Heart right ventricle (tissue), 16 donors: ENCODE measurements at regions not wholly inside any gene's neighbourhood (a gene's known extent, or its start where the extent isn't known, plus 50 kb on each side); places are given as distances from the start of the nearest gene placed in this dataset.
"Not testable (repeated sequence)": the region's sequence is repeated elsewhere in the genome, so short reads cannot be mapped to it uniquely, and the experiment has no call there.

Experiments
- ATAC-seq, 8 donors: fragments of 200-7000 bp; cut with Tn5 transposase; one replicate each; pipeline ENCODE4 v1.9.1; 2020; ENCODE audit warnings: mild to moderate bottlenecking in 8 of 8, moderate library complexity in 8 of 8, moderate number of reproducible peaks in 1 of 8
- DNase-seq, 2 donors: peaks; one replicate each; pipeline ENCODE4 v3.0.0-alpha.2; 2020
- H3K27ac ChIP-seq, 10 donors: fragments of 200-600 bp; sonication (generic) in 2 of 10; one replicate each; pipeline versions ENCODE4 v1.5.0 to v1.8.0; 2020 to 2022; ENCODE audit warnings: mild to moderate bottlenecking in 3 of 10
- H3K27me3 ChIP-seq, 7 donors: fragments of 200-600 bp; one replicate each; pipeline ENCODE4 v1.8.0; 2021 to 2022; ENCODE audit warnings: mild to moderate bottlenecking in 2 of 7
- H3K36me3 ChIP-seq, 9 donors: fragments of 200-600 bp; sonication (generic) in 1 of 9; one replicate each; pipeline versions ENCODE4 v1.5.0 to v1.8.0; 2020 to 2022; ENCODE audit warnings: mild to moderate bottlenecking in 2 of 9
- H3K4me1 ChIP-seq, 9 donors: fragments of 200-600 bp; sonication (generic) in 1 of 9; one replicate each; pipeline versions ENCODE4 v1.5.0 to v1.8.0; 2020 to 2022; ENCODE audit warnings: mild to moderate bottlenecking in 4 of 9
- H3K4me3 ChIP-seq, 10 donors: fragments of 200-600 bp; sonication (generic) in 2 of 10; one replicate each; pipeline versions ENCODE4 v1.5.0 to v1.8.0; 2020 to 2022; ENCODE audit warnings: mild to moderate bottlenecking in 7 of 10, moderate library complexity in 2 of 10
- H3K9me3 ChIP-seq, 11 donors: fragments of 200-600 bp in 10 of 11; sonication (generic) in 2 of 11; one replicate each; pipeline versions ENCODE4 v1.5.0 to v1.8.0; 2013 to 2022; ENCODE audit warnings: mild to moderate bottlenecking in 2 of 11, control low read depth in 1 of 11, moderate library complexity in 1 of 11
- CTCF ChIP-seq, 9 donors: fragments of 200-600 bp; sonication (generic) in 2 of 9; IDR thresholded peaks; one replicate each; pipeline versions ENCODE4 v1.5.0 to v1.8.0; 2021 to 2022; ENCODE audit warnings: antibody characterized with exemption in 9 of 9, mild to moderate bottlenecking in 5 of 9, moderate library complexity in 1 of 9
- WGBS, 2 donors: extraction: QIAGEN DNeasy Blood & Tissue Kit; methylation state at CpG; one replicate each; pipeline ENCODE4 v1.1.7; 2013; ENCODE audit warnings: inconsistent platforms in 1 of 2; 5-methylcytosine and 5-hydroxymethylcytosine counted together
- intact Hi-C, 10 donors: fragments of 100-400 bp; cut with DNase I; formaldehyde crosslinking; loops; one replicate each; pipeline versions ENCODE4 v1.11.1 to v1.14.2; 2022
- donor health status: Arrhythmogenic right ventricular cardiomyopathy.
- donor health status: ischemic (EF 13 %, LVEDD 7.1; RV severe dilation, severe dysfunction).
- donor health status: healthy with polysubstance abuse.
- donor health status: DM: no; HTN: yes; CAD: no.
- donor health status: DM: no; HTN: no; CAD: no.
- donor health status: ischemic (EF 25% LVEDD 6.9; RV normal size, moderate dysfunction).
- donor health status: ischemic (EF 25% LVEDD 5.7; RV mildly dilated, moderate dysfunction).
- donor health status: healthy.
- donor health status: DM: yes; HTN: yes; CAD: no.
- donor health status: Ischemic cardiomyopathy.
- donor health status: ischemic (EF 35%, LVEDD 5.7; RV mildly dilated, moderate dysfunction).
- donor health status: nonischemic (EF 11% LVEDD 7.7; RV severe dilation, severe dysfunction).
- donor health status: DM: yes; HTN: yes; CAD: no.
- donor health status: PGD.
- donor health status: ischemic (EF 29% LVEDD 5.4; RV normal size, mild dysfunction).
- donor health status: nonischemic (EF 23%, LVEDD 6.1; RV moderate dilation, normal function).

GRCh38 chr9:73412874-73413273, 261.2 kb downstream of the ANXA1 start:
- Histone ChIP-seq H3K36me3 (no peaks in the 10 kb centered on the region), H3K4me3 (no peak overlapping the region), H3K27ac (no peak overlapping the region), H3K9me3 (no peaks in the 10 kb centered on the region), H3K4me1 (peaks cover 0 to 3% (median 0%) of the 10 kb centered on the region in 9 donors), H3K27me3 (no peaks in the 10 kb centered on the region)
- intact Hi-C loops: loop anchor here in 1 of 10 donors (10.0 kb wide), 1 partner anchor 58 kb away; no protein-coding TSS in a partner anchor
- no peak for TF ChIP-seq CTCF (IDR thresholded peaks at IDR 0.05)
- DNase-seq (no peak), ATAC-seq (no peak)

- H3K27me3 ChIP-seq: no peaks in the 10 kb centered on the region
- intact Hi-C loops: no loop called here
- H3K4me1 ChIP-seq: no peaks in the 10 kb centered on the region
- ATAC-seq (no peak), DNase-seq (no peak)
- H3K36me3 ChIP-seq: no peaks in the 10 kb centered on the region
- no peak for TF ChIP-seq CTCF (IDR thresholded peaks at IDR 0.05)
- H3K27ac ChIP-seq: no peak overlapping the region
- H3K9me3 ChIP-seq: no peaks in the 10 kb centered on the region
- no peak overlapping the region for H3K4me3 ChIP-seq
- WGBS, 2 donors: 69 to 75% methylated on average over 1 of the region's 1 CpG
Measured at GRCh38 chr9:73423891-73424290, 272.2 kb downstream of the ANXA1 start.

GRCh38 chr9:73426269-73426668, 274.6 kb downstream of the ANXA1 start:
- Histone ChIP-seq H3K4me1 (no peaks in the 10 kb centered on the region), H3K27ac (no peak overlapping the region), H3K4me3 (no peak overlapping the region), H3K36me3 (no peaks in the 10 kb centered on the region), H3K27me3 (no peaks in the 10 kb centered on the region), H3K9me3 (no peaks in the 10 kb centered on the region)
- intact Hi-C loops: no loop called here
- TF ChIP-seq CTCF (IDR thresholded peaks at IDR 0.05): no peak
- no peak for DNase-seq
- WGBS, 2 donors: 54 to 62% methylated on average over 5 of the region's 5 CpGs
- ATAC-seq: no peak

- Histone ChIP-seq H3K27me3 (no peaks in the 10 kb centered on the region), H3K27ac (no peak overlapping the region), H3K4me3 (no peak overlapping the region), H3K4me1 (no peaks in the 10 kb centered on the region), H3K36me3 (no peaks in the 10 kb centered on the region), H3K9me3 (no peaks in the 10 kb centered on the region)
- ATAC-seq: no peak
- DNase-seq: no peak
- no peak for TF ChIP-seq CTCF (IDR thresholded peaks at IDR 0.05)
- intact Hi-C loops: no loop called here
- WGBS, 2 donors: 71 to 80% methylated on average over 2 of the region's 2 CpGs
Measured at GRCh38 chr9:73434826-73435225, 283.2 kb downstream of the ANXA1 start.

- ATAC-seq: no peak
- no peaks in the 10 kb centered on the region for H3K27me3 ChIP-seq
- no peak overlapping the region for H3K4me3 ChIP-seq
- intact Hi-C loops: no loop called here
- no peak for DNase-seq
- H3K36me3 ChIP-seq: no peaks in the 10 kb centered on the region
- H3K27ac ChIP-seq: no peak overlapping the region
- no peak for TF ChIP-seq CTCF (IDR thresholded peaks at IDR 0.05)
- 47 to 54% methylated on average over 1 of the region's 1 CpG for WGBS, 2 donors
- no peaks in the 10 kb centered on the region for H3K9me3 ChIP-seq
- no peaks in the 10 kb centered on the region for H3K4me1 ChIP-seq
Measured at GRCh38 chr9:73437758-73438157, 286.1 kb downstream of the ANXA1 start.

- intact Hi-C loops, H3K4me3 ChIP-seq, H3K36me3 ChIP-seq, H3K27me3 ChIP-seq, H3K9me3 ChIP-seq, H3K27ac ChIP-seq, H3K4me1 ChIP-seq, ATAC-seq, DNase-seq: not testable (repeated sequence)
- WGBS, 2 donors: 78 to 97% methylated on average over 6 of the region's 6 CpGs
Measured at GRCh38 chr9:73439839-73440238, 288.2 kb downstream of the ANXA1 start.
